NCI-H345 treated with DMSO at 0.1 percent for 48 hours (cell line): ENCODE measurements at regions not wholly inside any gene's neighbourhood (a gene's known extent, or its start where the extent isn't known, plus 50 kb on each side); places are given as distances from the start of the nearest gene placed in this dataset.

Source experiments
- DNase-seq: peaks from one replicate; lab custom pipeline; 2025; ENCODE audit not compliant: unreplicated experiment; lab: John Stamatoyannopoulos, UW

GRCh38 chr5:161134956-161135355 is 282.9 kb upstream of the ATP10B start:
- DNase-seq: no peak

- no peak for DNase-seq
These were observed 282.1 kb upstream of the ATP10B start for GRCh38 chr5:161134083-161134482.

GRCh38 chr5:161115941-161116340 is 263.9 kb upstream of the ATP10B start:
- no peak for DNase-seq

GRCh38 chr5:161112371-161112770 is 260.4 kb upstream of the ATP10B start:
- DNase-seq: no peak

- DNase-seq: no peak
These were observed 253.5 kb upstream of the ATP10B start for GRCh38 chr5:161105525-161105924.

- no peak for DNase-seq
These were observed 246.5 kb upstream of the ATP10B start for GRCh38 chr5:161098516-161098915.

- DNase-seq: no peak
These were observed 244.6 kb upstream of the ATP10B start for GRCh38 chr5:161096581-161096980.

- peak; percentile 12 for DNase-seq
These were observed 243.9 kb upstream of the ATP10B start for GRCh38 chr5:161095953-161096352.

GRCh38 chr5:161094411-161094810 is 242.4 kb upstream of the ATP10B start:
- DNase-seq: no peak

GRCh38 chr5:161093100-161093499 is 241.1 kb upstream of the ATP10B start:
- no peak for DNase-seq

- no peak for DNase-seq
These were observed 237.6 kb upstream of the ATP10B start for GRCh38 chr5:161089569-161089968.

- DNase-seq: no peak
These were observed 234.4 kb upstream of the ATP10B start for GRCh38 chr5:161086461-161086860.

GRCh38 chr5:161085056-161085455 is 233.0 kb upstream of the ATP10B start:
- DNase-seq: no peak

GRCh38 chr5:161084115-161084514 is 232.1 kb upstream of the ATP10B start:
- DNase-seq: no peak

GRCh38 chr5:161078793-161079192 is 226.8 kb upstream of the ATP10B start:
- DNase-seq: no peak

- DNase-seq: no peak
These were observed 226.0 kb upstream of the ATP10B start for GRCh38 chr5:161077936-161078545.

- DNase-seq: no peak
These were observed 225.5 kb upstream of the ATP10B start for GRCh38 chr5:161077496-161077895.

- no peak for DNase-seq
These were observed 212.8 kb upstream of the ATP10B start for GRCh38 chr5:161064781-161065180.

- no peak for DNase-seq
These were observed 212.3 kb upstream of the ATP10B start for GRCh38 chr5:161064297-161064696.

- no peak for DNase-seq
These were observed 206.8 kb upstream of the ATP10B start for GRCh38 chr5:161058781-161059180.

- DNase-seq: no peak
These were observed 200.0 kb upstream of the ATP10B start for GRCh38 chr5:161051920-161052500.

GRCh38 chr5:161047024-161047423 is 195.0 kb upstream of the ATP10B start:
- DNase-seq: no peak

GRCh38 chr5:161042862-161043261 is 190.9 kb upstream of the ATP10B start:
- DNase-seq: no peak
